ENCODE measurements at regions not wholly inside any gene's neighbourhood (a gene's known extent, or its start where the extent isn't known, plus 50 kb on each side); places are given as distances from the start of the nearest gene placed in this dataset.
"Not testable (repeated sequence)": the region's sequence is repeated elsewhere in the genome, so short reads cannot be mapped to it uniquely, and the experiment has no call there.

- no peak for DNase-seq (ENCODE audit: low spot score)
Measured at GRCh38 chr6:155589190-155589589, 133.6 kb upstream of the NOX3 start.

- DNase-seq (ENCODE audit: low spot score) = no peak
Measured at GRCh38 chr6:155587817-155588216, 132.2 kb upstream of the NOX3 start.

GRCh38 chr6:155586090-155586489 is 130.5 kb upstream of the NOX3 start:
- no peak for DNase-seq (ENCODE audit: low spot score)

- DNase-seq (ENCODE audit: low spot score) = no peak
Measured at GRCh38 chr6:155584006-155584405, 128.4 kb upstream of the NOX3 start.

- no peak for DNase-seq (ENCODE audit: low spot score)
Measured at GRCh38 chr6:155582016-155582991, 126.7 kb upstream of the NOX3 start.

- DNase-seq (ENCODE audit: low spot score) = no peak
Measured at GRCh38 chr6:155580904-155581303, 125.3 kb upstream of the NOX3 start.

- DNase-seq (ENCODE audit: low spot score) = no peak
Measured at GRCh38 chr6:155578251-155578650, 122.6 kb upstream of the NOX3 start.

DNA sequence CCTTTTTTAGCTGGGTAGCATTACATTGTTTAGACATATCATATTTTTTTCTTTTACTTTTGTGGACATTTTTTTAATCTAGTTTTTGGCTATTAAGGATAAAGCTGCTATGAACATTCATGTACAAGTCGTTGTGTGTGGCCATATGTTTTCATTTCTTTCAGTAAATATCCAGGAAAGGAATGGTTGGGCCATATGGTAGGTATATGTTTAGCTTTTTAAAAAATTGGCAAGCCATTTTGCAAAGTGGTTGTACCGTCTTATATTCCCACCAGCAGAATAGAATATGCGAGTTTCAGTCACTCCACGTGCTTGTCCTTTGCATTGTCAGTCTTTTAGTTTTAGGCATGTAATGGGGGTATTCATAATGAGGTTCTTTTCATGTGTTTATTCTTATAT is 106.3 kb upstream of the NOX3 start:
- no peak for DNase-seq (ENCODE audit: low spot score)

DNA sequence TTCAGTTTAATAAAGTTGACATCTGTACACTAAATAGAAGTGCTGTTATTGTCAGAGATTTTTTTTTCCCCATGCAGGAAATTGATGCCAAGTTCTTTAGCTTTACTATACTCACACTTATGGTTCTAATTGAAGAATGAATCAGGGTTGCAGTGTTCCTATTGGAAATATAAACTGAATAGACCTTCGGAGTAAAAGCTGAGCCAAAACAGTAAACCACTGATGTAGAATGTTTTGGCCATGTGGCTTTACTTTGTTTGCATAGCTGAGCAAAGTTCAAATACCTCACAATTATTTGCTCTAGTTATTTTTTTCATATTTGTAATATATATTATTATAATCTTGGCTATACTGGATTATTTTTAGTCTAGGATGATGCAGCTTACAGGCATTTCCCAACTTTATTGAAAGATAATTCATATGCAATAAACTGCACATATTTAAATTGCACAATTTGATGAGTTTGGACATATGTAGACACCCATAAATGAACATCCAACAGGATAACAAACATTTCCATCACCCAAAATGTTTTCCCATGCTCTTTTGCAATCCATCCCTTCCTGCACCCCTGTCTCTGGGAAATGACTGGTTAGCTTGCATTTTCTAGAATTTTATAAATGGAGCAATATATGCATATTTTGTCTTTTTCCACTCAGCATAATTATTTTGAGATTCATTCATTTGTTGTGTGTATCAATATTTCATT is 105.8 kb upstream of the NOX3 start:
- no peak for DNase-seq (ENCODE audit: low spot score)

DNA sequence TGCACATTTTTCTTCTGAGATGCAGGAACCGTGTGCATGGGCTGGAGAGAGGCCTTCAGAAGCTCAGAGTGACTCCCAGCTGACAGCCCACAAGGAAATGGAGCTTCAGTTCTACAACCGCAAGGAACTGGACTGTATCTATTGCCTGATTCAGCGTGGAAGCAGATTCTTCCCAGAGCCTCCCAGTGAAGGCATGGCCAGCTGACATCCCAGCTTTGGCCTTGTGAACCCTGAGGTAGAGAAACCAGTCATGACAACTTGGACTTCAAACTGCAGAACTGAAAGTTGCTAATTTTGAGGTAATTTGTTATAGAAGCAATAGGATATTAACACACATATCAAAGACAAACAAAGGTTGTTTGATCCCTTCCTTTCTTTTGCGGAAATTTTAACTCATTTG is 94.3 kb upstream of the NOX3 start:
- DNase-seq (ENCODE audit: low spot score) = no peak

- DNase-seq (ENCODE audit: low spot score) = no peak
Measured at GRCh38 chr6:155549028-155549798, 93.6 kb upstream of the NOX3 start.

GRCh38 chr6:155548576-155548975 is 92.9 kb upstream of the NOX3 start:
- DNase-seq (ENCODE audit: low spot score) = no peak

DNA sequence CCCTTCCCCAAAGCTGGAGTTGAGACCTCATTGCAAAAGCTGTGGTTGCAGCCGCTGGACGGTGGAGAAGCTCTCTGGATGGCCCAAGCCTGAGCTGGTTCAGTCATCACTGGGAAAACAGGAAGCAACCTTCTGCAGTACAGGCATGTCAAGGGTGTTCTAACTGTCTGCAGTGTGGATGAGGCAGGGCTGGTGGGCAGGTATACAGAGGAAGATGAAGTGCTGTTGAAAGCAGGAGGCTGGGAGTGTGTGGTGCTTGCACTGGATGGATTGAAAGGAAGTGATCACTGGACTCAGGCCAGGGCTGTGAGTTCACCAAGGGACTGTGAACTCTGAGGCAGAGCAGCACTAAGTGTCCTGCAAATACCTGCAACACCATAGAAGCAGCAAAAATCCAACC is 89.0 kb upstream of the NOX3 start:
- DNase-seq (ENCODE audit: low spot score) = no peak

DNA sequence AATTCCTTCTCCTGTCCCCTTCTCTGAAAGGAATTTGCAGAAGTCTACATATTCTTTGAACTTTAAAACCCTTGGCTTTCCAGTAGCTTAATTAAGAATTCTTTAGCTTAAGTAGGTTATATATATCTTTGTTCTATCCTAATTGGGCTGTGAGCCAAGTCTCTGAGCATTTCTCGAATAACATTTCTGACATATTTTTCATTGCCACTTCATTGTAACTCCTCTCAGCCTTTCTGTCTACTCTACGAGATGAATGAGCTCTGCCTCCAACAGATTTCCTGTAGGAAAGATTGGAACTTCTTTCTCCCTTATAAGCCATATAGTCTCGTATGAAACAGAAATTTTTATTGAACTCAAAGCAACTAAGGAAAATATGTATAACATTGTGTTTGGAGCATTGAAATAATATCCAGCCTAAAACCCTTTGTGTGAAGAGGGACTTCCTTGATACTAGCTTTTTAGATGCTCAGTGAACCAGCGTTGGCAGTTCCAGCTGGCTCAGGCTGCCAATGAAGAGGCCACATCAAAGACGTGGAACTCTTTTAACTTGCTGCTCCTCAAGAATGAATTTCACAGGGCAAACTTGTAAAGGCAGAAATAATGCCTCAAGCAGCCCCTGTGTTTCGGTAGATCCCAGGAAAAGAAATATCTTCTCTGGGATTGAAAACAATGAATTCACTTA is 87.7 kb upstream of the NOX3 start:
- DNase-seq (ENCODE audit: low spot score) = no peak

GRCh38 chr6:155542036-155542435 is 86.4 kb upstream of the NOX3 start:
- DNase-seq (ENCODE audit: low spot score) = no peak

DNA sequence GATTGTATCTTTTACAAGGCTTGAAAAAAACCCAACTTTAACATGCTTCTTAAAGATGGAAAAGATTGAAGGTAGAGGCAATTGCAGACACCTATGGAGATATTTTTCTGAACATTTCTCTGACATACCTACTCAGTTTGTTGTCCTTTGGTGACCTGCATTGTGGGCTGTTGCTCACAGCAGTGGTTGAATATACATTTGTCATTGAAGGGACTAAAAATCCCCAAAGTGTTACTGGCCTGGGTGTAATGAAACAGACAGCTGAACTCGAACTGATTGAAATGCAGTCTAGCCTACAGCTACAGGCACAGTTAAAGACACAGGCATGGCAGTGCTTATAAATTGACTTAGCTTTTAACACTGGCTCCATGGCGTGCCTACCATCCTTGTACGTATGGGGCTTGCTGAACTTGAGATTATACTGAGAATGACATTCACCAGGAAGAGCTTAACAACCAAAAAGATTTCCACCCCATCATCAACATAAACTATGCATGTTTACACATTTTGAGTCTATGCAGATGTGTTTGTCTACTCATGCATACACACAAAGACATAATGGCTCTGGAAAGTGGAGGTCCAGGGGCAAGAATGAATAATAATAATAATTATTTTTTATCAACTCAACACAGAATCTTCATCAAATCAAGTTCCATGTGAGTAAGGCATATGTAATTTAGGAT is 83.2 kb upstream of the NOX3 start:
- no peak for DNase-seq (ENCODE audit: low spot score)

GRCh38 chr6:155534678-155535077 is 79.0 kb upstream of the NOX3 start:
- no peak for DNase-seq (ENCODE audit: low spot score)

DNA sequence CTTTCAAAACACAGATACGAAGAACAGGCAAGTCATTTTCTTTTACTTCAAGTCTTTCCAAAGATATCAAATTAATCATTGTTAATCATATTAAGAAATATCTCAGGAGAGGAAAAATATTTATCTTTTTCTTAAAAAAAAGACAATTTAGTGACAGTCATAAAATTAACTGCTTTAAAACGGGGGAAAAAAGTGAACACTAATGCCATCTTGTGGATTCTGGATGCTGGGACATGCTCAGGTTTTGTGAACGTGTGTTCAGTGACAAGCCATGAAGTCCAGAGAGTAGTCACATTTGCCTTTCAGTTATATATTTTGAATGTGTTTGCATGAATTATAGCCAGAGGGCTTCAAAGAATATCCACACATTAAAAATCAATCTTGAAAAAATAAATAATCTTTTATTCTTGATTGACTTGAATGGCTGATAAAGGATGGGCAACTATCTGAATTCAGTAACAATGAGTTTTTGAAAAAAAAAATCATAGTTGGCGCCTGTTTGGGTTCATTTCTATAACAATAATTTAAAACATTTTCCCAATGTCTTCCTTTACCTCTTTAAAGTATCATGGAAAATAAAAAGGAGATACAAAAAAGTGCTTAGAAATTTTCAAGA is 74.7 kb upstream of the NOX3 start:
- peak; percentile 30 for DNase-seq (ENCODE audit: low spot score)

GRCh38 chr6:155529814-155530213 is 74.2 kb upstream of the NOX3 start:
- not testable (repeated sequence) for DNase-seq (ENCODE audit: low spot score)

DNA sequence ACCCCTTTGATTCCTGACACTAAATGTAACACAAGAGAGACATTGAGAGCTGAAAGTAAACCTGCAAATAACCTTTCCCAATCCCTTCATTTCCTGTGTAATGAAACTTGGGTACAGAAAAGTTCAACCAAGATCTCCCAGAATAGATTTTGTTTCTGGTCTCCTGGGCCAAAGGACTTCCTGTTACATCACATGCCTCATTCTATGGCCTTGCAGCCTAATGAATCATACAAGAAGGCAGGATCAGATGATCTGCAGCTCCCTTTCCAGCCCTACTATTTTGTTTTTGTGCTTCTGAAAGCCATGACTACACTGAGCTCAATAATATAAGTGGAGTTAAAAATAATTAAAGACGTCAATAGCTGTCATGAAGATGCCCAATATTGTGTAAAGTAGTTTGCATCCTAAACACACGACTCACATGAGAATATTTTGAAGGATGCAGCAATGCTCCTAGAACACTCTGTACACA is 73.4 kb upstream of the NOX3 start:
- no peak for DNase-seq (ENCODE audit: low spot score)

- DNase-seq (ENCODE audit: low spot score) = no peak
Measured at GRCh38 chr6:155528335-155528734, 72.7 kb upstream of the NOX3 start.
